PC-9 (cell line): ENCODE measurements at regions not wholly inside any gene's neighbourhood (a gene's known extent, or its start where the extent isn't known, plus 50 kb on each side); places are given as distances from the start of the nearest gene placed in this dataset.

Experiments used
- EZH2 ChIP-seq: fragments of 200-600 bp; sonication (generic); IDR thresholded peaks from 2 replicates; pipeline ENCODE4 v1.8.0; 2017; ENCODE audit warnings: antibody characterized with exemption, low read depth
- TF ChIP-seq, protein P1 (sequence below): fragments of 200-600 bp; sonication (generic); conservative IDR thresholded peaks from 2 replicates; pipeline ENCODE4 v1.6.1; 2017; ENCODE audit warnings: mixed run types, antibody characterized with exemption, mild to moderate bottlenecking, moderate library complexity

DNA sequence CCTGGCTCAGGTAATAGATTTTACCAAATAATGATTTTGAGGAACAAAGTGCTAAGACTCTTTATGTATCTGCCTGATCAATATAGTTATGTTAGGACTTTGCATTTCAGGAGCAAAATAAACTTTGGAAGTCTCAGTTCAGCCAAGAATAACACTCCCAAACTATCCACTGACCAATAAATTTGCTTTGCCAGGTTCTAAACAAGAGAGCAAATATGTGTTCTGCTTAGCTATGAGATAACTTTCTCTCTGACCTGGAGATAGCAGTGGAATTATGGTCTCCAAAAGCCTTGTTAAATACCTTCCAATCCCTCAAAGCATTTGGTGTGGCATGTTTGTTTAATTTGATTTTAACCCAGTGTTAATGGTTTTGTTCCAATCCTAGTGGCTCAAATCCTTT, 1541.1 kb downstream of the FAM181B start:
- TF ChIP-seq, protein P1, sequence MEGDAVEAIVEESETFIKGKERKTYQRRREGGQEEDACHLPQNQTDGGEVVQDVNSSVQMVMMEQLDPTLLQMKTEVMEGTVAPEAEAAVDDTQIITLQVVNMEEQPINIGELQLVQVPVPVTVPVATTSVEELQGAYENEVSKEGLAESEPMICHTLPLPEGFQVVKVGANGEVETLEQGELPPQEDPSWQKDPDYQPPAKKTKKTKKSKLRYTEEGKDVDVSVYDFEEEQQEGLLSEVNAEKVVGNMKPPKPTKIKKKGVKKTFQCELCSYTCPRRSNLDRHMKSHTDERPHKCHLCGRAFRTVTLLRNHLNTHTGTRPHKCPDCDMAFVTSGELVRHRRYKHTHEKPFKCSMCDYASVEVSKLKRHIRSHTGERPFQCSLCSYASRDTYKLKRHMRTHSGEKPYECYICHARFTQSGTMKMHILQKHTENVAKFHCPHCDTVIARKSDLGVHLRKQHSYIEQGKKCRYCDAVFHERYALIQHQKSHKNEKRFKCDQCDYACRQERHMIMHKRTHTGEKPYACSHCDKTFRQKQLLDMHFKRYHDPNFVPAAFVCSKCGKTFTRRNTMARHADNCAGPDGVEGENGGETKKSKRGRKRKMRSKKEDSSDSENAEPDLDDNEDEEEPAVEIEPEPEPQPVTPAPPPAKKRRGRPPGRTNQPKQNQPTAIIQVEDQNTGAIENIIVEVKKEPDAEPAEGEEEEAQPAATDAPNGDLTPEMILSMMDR, result no peak
- TF ChIP-seq EZH2, result no peak
